ENCODE measurements at regions not wholly inside any gene's neighbourhood (a gene's known extent, or its start where the extent isn't known, plus 50 kb on each side); places are given as distances from the start of the nearest gene placed in this dataset.
"Not testable (repeated sequence)": the region's sequence is repeated elsewhere in the genome, so short reads cannot be mapped to it uniquely, and the experiment has no call there.

DNA sequence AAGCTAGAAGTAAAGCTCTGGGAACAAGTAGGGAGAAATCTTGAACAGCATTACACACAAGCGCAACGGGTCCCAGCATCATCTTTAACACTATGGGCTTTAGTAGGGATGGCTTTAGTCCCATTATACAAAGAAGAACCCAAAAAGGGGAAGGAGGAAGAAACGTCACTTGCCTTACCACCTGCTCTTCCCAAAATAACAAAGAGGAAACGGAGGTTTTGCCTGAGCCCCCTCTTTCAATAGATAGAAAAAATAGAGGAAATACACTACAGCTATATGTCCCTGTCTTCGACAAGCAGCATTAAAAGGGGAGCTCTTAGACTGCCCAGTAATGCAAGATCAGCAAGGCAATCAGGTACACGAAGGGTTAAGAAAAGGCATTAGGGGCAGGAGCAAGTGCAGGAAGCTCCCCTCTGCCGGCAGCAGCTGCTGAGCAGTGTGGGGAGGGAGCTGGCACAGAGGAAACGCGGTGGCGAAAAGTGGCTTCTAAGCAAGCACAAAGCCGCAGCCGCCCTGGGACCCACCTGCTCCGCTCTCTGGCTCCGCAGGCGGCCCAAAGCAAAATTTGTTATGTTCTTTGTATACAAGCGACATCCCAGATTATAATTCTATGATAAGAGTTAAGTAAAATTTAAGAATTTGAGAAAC lies 1172.4 kb downstream of the TMEM121 start:
- H3K9ac ChIP-seq (ENCODE audit: low read depth, low read length); H3K27ac ChIP-seq (ENCODE audit: low read depth, low read length): not testable (repeated sequence)

GRCh38 chr14:106703651-106704050 lies 1177.3 kb downstream of the TMEM121 start:
- H3K9me3 ChIP-seq (ENCODE audit: insufficient read depth, low read depth, low read length); H3K36me3 ChIP-seq (ENCODE audit: insufficient read depth, low read length); H3K4me1 ChIP-seq (ENCODE audit: insufficient read depth, low read length); H3K9ac ChIP-seq (ENCODE audit: low read depth, low read length); H3K27me3 ChIP-seq (ENCODE audit: insufficient read depth, low read length); H3K4me3 ChIP-seq (ENCODE audit: low read length); H3K27ac ChIP-seq (ENCODE audit: low read depth, low read length): not testable (repeated sequence)
- no CpG with 5 or more reads among the region's 4 CpGs for WGBS

More for the DNA sequence above, 1172.4 kb downstream of the TMEM121 start:
- peaks cover 35% of the 10 kb centered on the region for H3K9me3 ChIP-seq (ENCODE audit: insufficient read depth, low read depth, low read length)
- H3K36me3 ChIP-seq (ENCODE audit: insufficient read depth, low read length); H3K27me3 ChIP-seq (ENCODE audit: insufficient read depth, low read length); H3K4me1 ChIP-seq (ENCODE audit: insufficient read depth, low read length); H3K4me3 ChIP-seq (ENCODE audit: low read length): not testable (repeated sequence)
- WGBS, result 82% methylated on average over 10 of the region's 16 CpGs

- not testable (repeated sequence) for H3K27me3 ChIP-seq (ENCODE audit: insufficient read depth, low read length); H3K9ac ChIP-seq (ENCODE audit: low read depth, low read length); H3K4me1 ChIP-seq (ENCODE audit: insufficient read depth, low read length); H3K4me3 ChIP-seq (ENCODE audit: low read length); H3K27ac ChIP-seq (ENCODE audit: low read depth, low read length); H3K36me3 ChIP-seq (ENCODE audit: insufficient read depth, low read length)
- 45% methylated on average over 2 of the region's 4 CpGs for WGBS
- peaks cover 13% of the 10 kb centered on the region for H3K9me3 ChIP-seq (ENCODE audit: insufficient read depth, low read depth, low read length)
Measured at GRCh38 chr14:106706488-106706887, 1180.1 kb downstream of the TMEM121 start.

- not testable (repeated sequence) for H3K27ac ChIP-seq (ENCODE audit: low read depth, low read length); H3K27me3 ChIP-seq (ENCODE audit: insufficient read depth, low read length); H3K36me3 ChIP-seq (ENCODE audit: insufficient read depth, low read length); H3K4me1 ChIP-seq (ENCODE audit: insufficient read depth, low read length); H3K4me3 ChIP-seq (ENCODE audit: low read length); H3K9ac ChIP-seq (ENCODE audit: low read depth, low read length)
- H3K9me3 ChIP-seq (ENCODE audit: insufficient read depth, low read depth, low read length), result peaks cover 32% of the 10 kb centered on the region
- WGBS, result 82% methylated on average over 7 of the region's 7 CpGs
Measured at GRCh38 chr14:106710187-106710586, 1183.8 kb downstream of the TMEM121 start.

DNA sequence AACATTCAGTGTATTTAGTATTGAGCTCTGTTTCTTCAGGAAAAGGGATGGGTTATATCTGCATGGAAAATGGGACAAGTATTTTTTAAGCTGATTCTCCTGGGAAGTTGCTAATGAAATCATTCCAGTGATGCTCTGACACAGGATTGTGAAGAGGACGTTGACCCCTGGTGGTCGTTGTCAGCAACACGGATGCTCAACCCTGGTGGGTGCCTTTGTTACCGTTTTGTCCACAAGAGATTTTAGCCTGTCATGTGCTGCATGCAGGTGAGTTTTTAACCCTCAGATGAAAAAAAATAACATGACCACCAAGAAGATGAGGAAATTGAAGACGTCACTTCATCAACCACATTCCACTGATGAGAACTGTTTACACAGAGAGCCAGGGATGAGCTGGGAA lies 1186.1 kb downstream of the TMEM121 start:
- H3K4me1 ChIP-seq (ENCODE audit: insufficient read depth, low read length); H3K27ac ChIP-seq (ENCODE audit: low read depth, low read length); H3K4me3 ChIP-seq (ENCODE audit: low read length); H3K36me3 ChIP-seq (ENCODE audit: insufficient read depth, low read length); H3K27me3 ChIP-seq (ENCODE audit: insufficient read depth, low read length); H3K9ac ChIP-seq (ENCODE audit: low read depth, low read length): not testable (repeated sequence)
- 78% methylated on average over 4 of the region's 5 CpGs for WGBS
- peaks cover 34% of the 10 kb centered on the region for H3K9me3 ChIP-seq (ENCODE audit: insufficient read depth, low read depth, low read length)

DNA sequence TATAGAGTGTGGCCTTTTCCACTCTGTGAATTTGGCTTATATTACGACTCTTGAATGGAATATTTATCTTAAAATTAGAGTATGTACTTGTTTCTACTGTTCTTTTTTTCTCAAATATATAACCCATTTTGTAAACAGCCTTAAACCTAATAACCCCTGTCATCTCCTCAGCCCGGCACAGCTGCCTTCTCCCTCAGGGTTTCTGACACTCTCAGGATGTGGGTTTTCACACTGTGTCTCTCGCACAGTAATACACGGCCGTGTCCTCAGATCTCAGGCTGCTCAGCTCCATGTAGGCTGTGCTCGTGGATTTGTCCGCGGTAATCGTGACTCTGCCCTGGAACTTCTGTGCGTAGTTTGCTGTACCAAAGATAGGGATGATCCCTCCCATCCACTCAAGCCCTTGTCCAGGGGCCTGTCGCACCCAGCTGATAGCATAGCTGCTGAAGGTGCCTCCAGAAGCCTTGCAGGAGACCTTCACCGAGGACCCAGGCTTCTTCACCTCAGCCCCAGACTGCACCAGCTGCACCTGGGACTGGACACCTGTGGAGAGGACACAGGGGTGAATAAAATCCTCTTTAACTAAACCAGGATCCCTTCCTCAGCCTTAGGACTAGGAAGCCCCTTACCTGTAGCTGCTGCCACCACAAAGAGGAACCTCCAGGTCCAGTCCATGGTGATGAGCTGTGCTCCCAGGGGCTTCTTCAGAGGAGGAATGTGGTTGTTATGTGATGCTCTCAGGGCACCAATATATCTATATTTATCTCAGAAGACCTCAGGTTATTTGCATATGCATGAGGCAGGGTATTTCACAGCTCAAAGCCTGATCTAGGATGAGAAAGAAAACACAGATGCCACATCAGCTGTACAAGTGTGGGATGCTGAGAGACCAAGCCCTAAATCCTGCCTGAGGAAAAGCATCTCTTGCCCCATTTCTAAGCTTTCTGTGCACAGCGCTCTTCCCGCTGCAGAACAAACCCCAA lies 1188.4 kb downstream of the TMEM121 start:
- not testable (repeated sequence) for H3K4me3 ChIP-seq (ENCODE audit: low read length); H3K9ac ChIP-seq (ENCODE audit: low read depth, low read length); H3K27me3 ChIP-seq (ENCODE audit: insufficient read depth, low read length); H3K27ac ChIP-seq (ENCODE audit: low read depth, low read length); H3K36me3 ChIP-seq (ENCODE audit: insufficient read depth, low read length); H3K4me1 ChIP-seq (ENCODE audit: insufficient read depth, low read length)
- H3K9me3 ChIP-seq (ENCODE audit: insufficient read depth, low read depth, low read length), result peaks cover 30% of the 10 kb centered on the region
- 98% methylated on average over 8 of the region's 14 CpGs for WGBS

DNA sequence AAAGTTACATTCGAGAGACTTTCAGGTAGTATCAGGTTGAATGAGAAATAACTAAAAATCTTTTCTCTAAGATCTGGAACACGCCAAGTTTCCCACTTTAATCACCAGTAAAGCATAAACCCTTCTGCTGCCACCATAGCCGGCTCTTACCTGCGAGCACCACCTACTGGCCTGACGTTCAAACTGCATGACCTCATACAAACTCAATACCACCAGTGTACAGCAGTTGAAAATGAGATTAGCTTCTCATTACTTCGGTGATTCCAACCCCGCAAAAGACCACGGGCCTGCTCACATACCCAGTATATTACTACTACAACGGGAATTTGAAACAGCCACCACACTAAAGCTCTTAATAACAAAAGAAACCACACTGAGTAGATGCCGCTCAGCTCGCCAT lies 1191.2 kb downstream of the TMEM121 start:
- WGBS, result 76% methylated on average over 8 of the region's 11 CpGs
- H3K9ac ChIP-seq (ENCODE audit: low read depth, low read length); H3K4me3 ChIP-seq (ENCODE audit: low read length): not testable (repeated sequence)

GRCh38 chr14:106719880-106720279 lies 1193.5 kb downstream of the TMEM121 start:
- not testable (repeated sequence) for H3K4me1 ChIP-seq (ENCODE audit: insufficient read depth, low read length)
- WGBS, result 33% methylated on average over 1 of the region's 2 CpGs

More for the DNA sequence above, 1191.2 kb downstream of the TMEM121 start:
- not testable (repeated sequence) for H3K4me1 ChIP-seq (ENCODE audit: insufficient read depth, low read length); H3K27ac ChIP-seq (ENCODE audit: low read depth, low read length); H3K36me3 ChIP-seq (ENCODE audit: insufficient read depth, low read length); H3K27me3 ChIP-seq (ENCODE audit: insufficient read depth, low read length)
- H3K9me3 ChIP-seq (ENCODE audit: insufficient read depth, low read depth, low read length), result peaks cover 13% of the 10 kb centered on the region; the same call in 1 of the 2 replicates

GRCh38 chr14:106721926-106722325 lies 1195.5 kb downstream of the TMEM121 start:
- no CpG with 5 or more reads among the region's 4 CpGs for WGBS
- H3K4me3 ChIP-seq (ENCODE audit: low read length); H3K36me3 ChIP-seq (ENCODE audit: insufficient read depth, low read length); H3K27ac ChIP-seq (ENCODE audit: low read depth, low read length); H3K27me3 ChIP-seq (ENCODE audit: insufficient read depth, low read length); H3K4me1 ChIP-seq (ENCODE audit: insufficient read depth, low read length); H3K9ac ChIP-seq (ENCODE audit: low read depth, low read length); H3K9me3 ChIP-seq (ENCODE audit: insufficient read depth, low read depth, low read length): not testable (repeated sequence)

More at GRCh38 chr14:106719880-106720279, 1193.5 kb downstream of the TMEM121 start:
- not testable (repeated sequence) for H3K9me3 ChIP-seq (ENCODE audit: insufficient read depth, low read depth, low read length); H3K36me3 ChIP-seq (ENCODE audit: insufficient read depth, low read length); H3K4me3 ChIP-seq (ENCODE audit: low read length); H3K27me3 ChIP-seq (ENCODE audit: insufficient read depth, low read length); H3K27ac ChIP-seq (ENCODE audit: low read depth, low read length); H3K9ac ChIP-seq (ENCODE audit: low read depth, low read length)

GRCh38 chr14:106722813-106723687 lies 1196.7 kb downstream of the TMEM121 start:
- not testable (repeated sequence) for H3K4me3 ChIP-seq (ENCODE audit: low read length); H3K4me1 ChIP-seq (ENCODE audit: insufficient read depth, low read length); H3K27ac ChIP-seq (ENCODE audit: low read depth, low read length); H3K9me3 ChIP-seq (ENCODE audit: insufficient read depth, low read depth, low read length); H3K36me3 ChIP-seq (ENCODE audit: insufficient read depth, low read length); H3K9ac ChIP-seq (ENCODE audit: low read depth, low read length); H3K27me3 ChIP-seq (ENCODE audit: insufficient read depth, low read length)
- no CpG with 5 or more reads among the region's 7 CpGs for WGBS

- 87% methylated on average over 5 of the region's 12 CpGs for whole genome bisulfite sequencing
- H3K36me3 ChIP-seq (ENCODE audit: insufficient read depth, low read length); H3K4me1 ChIP-seq (ENCODE audit: insufficient read depth, low read length); H3K4me3 ChIP-seq (ENCODE audit: low read length); H3K27me3 ChIP-seq (ENCODE audit: insufficient read depth, low read length); H3K9ac ChIP-seq (ENCODE audit: low read depth, low read length); H3K27ac ChIP-seq (ENCODE audit: low read depth, low read length): not testable (repeated sequence)
- peaks cover 22% of the 10 kb centered on the region for H3K9me3 ChIP-seq (ENCODE audit: insufficient read depth, low read depth, low read length)
Measured at GRCh38 chr14:106727962-106728361, 1201.6 kb downstream of the TMEM121 start.

All from HUES64 (cell line).